Smooth muscle cell (in vitro differentiated cells): ENCODE measurements at regions not wholly inside any gene's neighbourhood (a gene's known extent, or its start where the extent isn't known, plus 50 kb on each side); places are given as distances from the start of the nearest gene placed in this dataset.

Source experiments
- DNase-seq: peaks from one replicate; lab custom pipeline; 2025; ENCODE audit not compliant: unreplicated experiment; lab: John Stamatoyannopoulos, UW
- H2AFZ ChIP-seq: fragments of 200-600 bp; sonication (generic); 2 replicates; pipeline ENCODE4 v1.6.0; 2016; ENCODE audit warnings: antibody characterized with exemption, low read depth, mild to moderate bottlenecking
- H3F3A ChIP-seq: fragments of 200-600 bp; sonication (generic); 2 replicates; pipeline ENCODE4 v1.6.0; 2017; ENCODE audit warnings: antibody characterized with exemption, low read depth
- H3K27ac ChIP-seq: fragments of 200-600 bp; sonication (generic); 2 replicates; pipeline ENCODE4 v1.5.1; 2016; ENCODE audit warnings: low read depth, mild to moderate bottlenecking
- H3K27me3 ChIP-seq: fragments of 200-600 bp; sonication (generic); 2 replicates; pipeline ENCODE4 v1.6.1; 2016; ENCODE audit warnings: low read depth, mild to moderate bottlenecking
- H3K36me3 ChIP-seq: fragments of 200-600 bp; sonication (generic); 2 replicates; pipeline ENCODE4 v1.5.1; 2016; ENCODE audit warnings: low read depth
- H3K4me1 ChIP-seq: fragments of 200-600 bp; sonication (generic); 2 replicates; pipeline ENCODE4 v1.5.1; 2016; ENCODE audit warnings: low read depth
- H3K4me2 ChIP-seq: fragments of 200-600 bp; sonication (generic); 2 replicates; pipeline ENCODE4 v1.6.0; 2016; ENCODE audit warnings: mild to moderate bottlenecking
- H3K4me3 ChIP-seq: fragments of 200-600 bp; sonication (generic); 2 replicates; pipeline ENCODE4 v1.5.1; 2016; ENCODE audit warnings: mild to moderate bottlenecking
- H3K79me2 ChIP-seq: fragments of 200-600 bp; sonication (generic); 2 replicates; pipeline ENCODE4 v1.6.0; 2016; ENCODE audit warnings: low read depth, mild to moderate bottlenecking
- H3K9ac ChIP-seq: fragments of 200-600 bp; sonication (generic); 2 replicates; pipeline ENCODE4 v1.6.0; 2016; ENCODE audit warnings: low read depth
- H3K9me3 ChIP-seq: fragments of 200-600 bp; sonication (generic); replicated peaks from 2 replicates; pipeline ENCODE4 v1.5.1; 2016; ENCODE audit warnings: low read depth
- H4K20me1 ChIP-seq: fragments of 200-600 bp; sonication (generic); 2 replicates; pipeline ENCODE4 v1.6.0; 2016; ENCODE audit warnings: low read depth
- CTCF ChIP-seq: fragments of 200-600 bp; sonication (generic); IDR thresholded peaks from 2 replicates; pipeline ENCODE4 v1.5.1; 2017; ENCODE audit warnings: borderline replicate concordance, mild to moderate bottlenecking, antibody characterized with exemption; ENCODE audit not compliant: insufficient read depth, poor library complexity, severe bottlenecking
- WGBS: methylation state at CpG from one replicate; pipeline ENCODE4 v1.1.7; 2016; ENCODE audit warnings: low lambda C conversion rate; 5-methylcytosine and 5-hydroxymethylcytosine counted together

GRCh38 chr5:166768536-166768935, 1522.9 kb upstream of the WWC1 start:
- no peak overlapping the region for H3K4me2 ChIP-seq
- TF ChIP-seq CTCF: no peak
- no peaks in the 10 kb centered on the region for H3K36me3 ChIP-seq
- H3K4me3 ChIP-seq: no peak overlapping the region
- peaks cover 5% of the 10 kb centered on the region for H3K9me3 ChIP-seq
- no peaks in the 10 kb centered on the region for H3K4me1 ChIP-seq
- no peak overlapping the region for H3K9ac ChIP-seq
- no peaks in the 10 kb centered on the region for H3K79me2 ChIP-seq
- H3F3A ChIP-seq: no peaks in the 10 kb centered on the region
- H3K27me3 ChIP-seq: no peaks in the 10 kb centered on the region
- H4K20me1 ChIP-seq: no peaks in the 10 kb centered on the region
- 80% methylated on average over 2 of the region's 2 CpGs for WGBS
- H2AFZ ChIP-seq: no peak overlapping the region
- H3K27ac ChIP-seq: no peak overlapping the region
- no peak for DNase-seq

- Histone ChIP-seq H3K27ac (no peak overlapping the region), H3K4me2 (no peak overlapping the region), H4K20me1 (no peaks in the 10 kb centered on the region), H3K36me3 (no peaks in the 10 kb centered on the region), H3F3A (no peaks in the 10 kb centered on the region), H3K4me1 (no peaks in the 10 kb centered on the region), H3K79me2 (no peaks in the 10 kb centered on the region), H3K4me3 (no peak overlapping the region), H3K9me3 (peaks cover 5% of the 10 kb centered on the region), H2AFZ (no peak overlapping the region), H3K9ac (no peak overlapping the region), H3K27me3 (no peaks in the 10 kb centered on the region)
- 0% methylated on average over 1 of the region's 1 CpG for WGBS
- no peak for TF ChIP-seq CTCF
- no peak for DNase-seq
These were observed 1518.7 kb upstream of the WWC1 start for GRCh38 chr5:166772770-166773169.

- Histone ChIP-seq H3K36me3 (no peaks in the 10 kb centered on the region), H3K9ac (no peak overlapping the region), H2AFZ (no peak overlapping the region), H3F3A (no peaks in the 10 kb centered on the region), H3K4me2 (no peak overlapping the region), H3K4me1 (peaks cover 5% of the 10 kb centered on the region), H3K27me3 (no peaks in the 10 kb centered on the region), H3K27ac (no peak overlapping the region), H3K79me2 (no peaks in the 10 kb centered on the region), H3K4me3 (no peak overlapping the region), H3K9me3 (no peaks in the 10 kb centered on the region), H4K20me1 (no peaks in the 10 kb centered on the region)
- TF ChIP-seq CTCF: no peak
- WGBS: 33% methylated on average over 4 of the region's 4 CpGs
- no peak for DNase-seq
These were observed 1509.7 kb upstream of the WWC1 start for GRCh38 chr5:166781737-166782136.

- Histone ChIP-seq H3K79me2 (no peaks in the 10 kb centered on the region), H3K27me3 (no peaks in the 10 kb centered on the region), H3K4me3 (no peak overlapping the region), H2AFZ (no peak overlapping the region), H3F3A (no peaks in the 10 kb centered on the region), H3K4me1 (peaks cover 5% of the 10 kb centered on the region), H3K9me3 (no peaks in the 10 kb centered on the region), H3K36me3 (no peaks in the 10 kb centered on the region), H3K27ac (no peak overlapping the region), H4K20me1 (no peaks in the 10 kb centered on the region), H3K4me2 (no peak overlapping the region), H3K9ac (no peak overlapping the region)
- DNase-seq: no peak
- TF ChIP-seq CTCF: no peak
- whole genome bisulfite sequencing: 95% methylated on average over 29 of the region's 29 CpGs
These were observed 1506.8 kb upstream of the WWC1 start for GRCh38 chr5:166784545-166785078.
